HEK293 (cell line): ENCODE measurements at regions not wholly inside any gene's neighbourhood (a gene's known extent, or its start where the extent isn't known, plus 50 kb on each side); places are given as distances from the start of the nearest gene placed in this dataset.

Experiments
- CTCF ChIA-PET: fragments of 350-600 bp; formaldehyde crosslinking; extraction: SDS; loops from one replicate; lab custom pipeline; 2021; ENCODE audit warnings: antibody characterized with exemption; lab: Yijun Ruan, JAX
- POLR2A ChIA-PET: fragments of 300-600 bp; formaldehyde crosslinking; extraction: SDS; loops from one replicate; lab custom pipeline; 2020; ENCODE audit warnings: antibody characterized with exemption, inconsistent platforms; lab: Yijun Ruan, JAX
- H3K27ac ChIP-seq: fragments of 200-500 bp; sonication (Bioruptor generic); 2 replicates; pipeline ENCODE4 v1.5.1; 2014; ENCODE audit warnings: low read depth, low read length, control low read depth, inconsistent platforms; ENCODE audit errors: extremely low read depth
- H3K36me3 ChIP-seq, 2 experiments: fragments of 200-500 bp in 1 of 2; sonication (Bioruptor generic) in 1 of 2; 1 replicate in 1 of 2; 2 replicates in 1 of 2; pipeline ENCODE4 v1.5.1; 2014 to 2017; ENCODE audit warnings: inconsistent platforms in 2 of 2, low read length in 2 of 2; ENCODE audit not compliant: control insufficient read depth in 2 of 2, insufficient read depth in 1 of 2
- H3K4me1 ChIP-seq: fragments of 200-500 bp; sonication (Bioruptor generic); 2 replicates; pipeline ENCODE4 v1.5.1; 2014; ENCODE audit warnings: mild to moderate bottlenecking, low read length, inconsistent platforms; ENCODE audit not compliant: control insufficient read depth, insufficient read depth
- H3K4me3 ChIP-seq: 2 replicates; pipeline ENCODE4 v1.5.1; 2011; ENCODE audit warnings: low read depth, mild to moderate bottlenecking, control low read depth, low read length, moderate library complexity
- H3K9me3 ChIP-seq: fragments of 200-500 bp; sonication (Bioruptor generic); 2 replicates; pipeline ENCODE4 v1.5.1; 2014; ENCODE audit warnings: low read depth, low read length, inconsistent platforms; ENCODE audit not compliant: control insufficient read depth, insufficient read depth
- ELK4 ChIP-seq: IDR thresholded peaks from 2 replicates; pipeline ENCODE4 v1.6.1; 2011; ENCODE audit warnings: mild to moderate bottlenecking, low read depth, low read length, borderline replicate concordance
- KLF1 ChIP-seq: fragments of 450-650 bp; formaldehyde crosslinking; IDR thresholded peaks from 2 replicates; pipeline ENCODE4 v1.5.1; 2016; ENCODE audit warnings: missing biosample characterization, missing genetic modification characterization
- OVOL3 ChIP-seq: fragments of 450-650 bp; formaldehyde crosslinking; IDR thresholded peaks from 2 replicates; pipeline ENCODE4 v1.5.1; 2016; ENCODE audit warnings: missing biosample characterization, missing genetic modification characterization
- PRDM4 ChIP-seq: fragments of 450-650 bp; formaldehyde crosslinking; IDR thresholded peaks from 2 replicates; pipeline ENCODE4 v1.5.1; 2017; ENCODE audit warnings: missing biosample characterization, missing genetic modification characterization
- RBAK ChIP-seq: fragments of 450-650 bp; formaldehyde crosslinking; IDR thresholded peaks from 2 replicates; pipeline ENCODE4 v1.5.1; 2016; ENCODE audit warnings: missing biosample characterization, missing genetic modification characterization
- SP7 ChIP-seq: fragments of 450-650 bp; formaldehyde crosslinking; IDR thresholded peaks from 2 replicates; pipeline ENCODE4 v1.5.1; 2016; ENCODE audit warnings: missing biosample characterization, missing genetic modification characterization
- TRIM28 ChIP-seq: IDR thresholded peaks from 2 replicates; pipeline ENCODE4 v1.6.1; 2011; ENCODE audit warnings: low read length, control low read depth, borderline replicate concordance
- ZBTB1 ChIP-seq: fragments of 450-650 bp; formaldehyde crosslinking; IDR thresholded peaks from 2 replicates; pipeline ENCODE4 v1.5.1; 2016; ENCODE audit warnings: missing biosample characterization, missing genetic modification characterization
- ZBTB11 ChIP-seq: fragments of 450-650 bp; formaldehyde crosslinking; conservative IDR thresholded peaks from 2 replicates; pipeline ENCODE4 v1.5.1; 2016; ENCODE audit warnings: low read depth, missing biosample characterization, missing genetic modification characterization
- ZFP41 ChIP-seq: fragments of 450-650 bp; formaldehyde crosslinking; IDR thresholded peaks from 2 replicates; pipeline ENCODE4 v1.5.1; 2016; ENCODE audit warnings: missing biosample characterization, missing genetic modification characterization, borderline replicate concordance
- ZNF138 ChIP-seq: fragments of 450-650 bp; formaldehyde crosslinking; IDR thresholded peaks from 2 replicates; pipeline ENCODE4 v1.5.1; 2016; ENCODE audit warnings: missing biosample characterization, missing genetic modification characterization, borderline replicate concordance
- ZNF146 ChIP-seq: fragments of 450-650 bp; formaldehyde crosslinking; IDR thresholded peaks from 2 replicates; pipeline ENCODE4 v1.5.1; 2016; ENCODE audit warnings: missing biosample characterization, missing genetic modification characterization
- ZNF155 ChIP-seq: fragments of 450-650 bp; formaldehyde crosslinking; IDR thresholded peaks from 2 replicates; pipeline ENCODE4 v1.5.1; 2016; ENCODE audit warnings: missing biosample characterization, missing genetic modification characterization
- ZNF174 ChIP-seq: fragments of 450-650 bp; formaldehyde crosslinking; IDR thresholded peaks from 2 replicates; pipeline ENCODE4 v1.5.0; 2017; ENCODE audit warnings: missing biosample characterization, mild to moderate bottlenecking, missing genetic modification characterization
- ZNF202 ChIP-seq: fragments of 450-650 bp; formaldehyde crosslinking; IDR thresholded peaks from 2 replicates; pipeline ENCODE4 v1.5.1; 2016; ENCODE audit warnings: missing biosample characterization, missing genetic modification characterization, borderline replicate concordance
- ZNF211 ChIP-seq: fragments of 450-650 bp; formaldehyde crosslinking; IDR thresholded peaks from 2 replicates; pipeline ENCODE4 v1.5.1; 2016; ENCODE audit warnings: low read depth, missing biosample characterization, missing genetic modification characterization
- ZNF239 ChIP-seq: fragments of 450-650 bp; formaldehyde crosslinking; IDR thresholded peaks from 2 replicates; pipeline ENCODE4 v1.5.1; 2016; ENCODE audit warnings: missing biosample characterization, missing genetic modification characterization
- ZNF274 ChIP-seq, 2 experiments: fragments of 200-500 bp in 1 of 2; fragments of 450-650 bp in 1 of 2; sonication (Bioruptor generic) in 1 of 2; formaldehyde crosslinking in 1 of 2; IDR thresholded peaks; 2 replicates each; pipeline versions ENCODE4 v1.5.1 to v1.6.1; 2014 to 2016; ENCODE audit warnings: borderline replicate concordance in 1 of 2, inconsistent platforms in 1 of 2, low read length in 1 of 2, missing biosample characterization in 1 of 2, missing genetic modification characterization in 1 of 2
- ZNF335 ChIP-seq: fragments of 450-650 bp; formaldehyde crosslinking; conservative IDR thresholded peaks from 2 replicates; pipeline ENCODE4 v1.5.1; 2016; ENCODE audit warnings: missing biosample characterization, missing genetic modification characterization
- ZNF514 ChIP-seq: fragments of 450-650 bp; formaldehyde crosslinking; IDR thresholded peaks from 2 replicates; pipeline ENCODE4 v1.5.1; 2016; ENCODE audit warnings: missing biosample characterization, missing genetic modification characterization
- ZNF600 ChIP-seq: fragments of 450-650 bp; formaldehyde crosslinking; IDR thresholded peaks from 2 replicates; pipeline ENCODE4 v1.5.1; 2016; ENCODE audit warnings: missing biosample characterization, missing genetic modification characterization
- ZNF654 ChIP-seq: fragments of 450-650 bp; formaldehyde crosslinking; IDR thresholded peaks from 2 replicates; pipeline ENCODE4 v1.5.1; 2016; ENCODE audit warnings: low read depth, missing biosample characterization, missing genetic modification characterization
- ZNF664 ChIP-seq: fragments of 450-650 bp; formaldehyde crosslinking; IDR thresholded peaks from 2 replicates; pipeline ENCODE4 v1.5.1; 2016; ENCODE audit warnings: missing biosample characterization, missing genetic modification characterization
- ZNF747 ChIP-seq: fragments of 450-650 bp; formaldehyde crosslinking; IDR thresholded peaks from 2 replicates; pipeline ENCODE4 v1.5.1; 2016; ENCODE audit warnings: missing biosample characterization, missing genetic modification characterization
- ZNF76 ChIP-seq: fragments of 450-650 bp; formaldehyde crosslinking; IDR thresholded peaks from 2 replicates; pipeline ENCODE4; 2016; ENCODE audit warnings: low read depth, missing biosample characterization, missing genetic modification characterization, borderline replicate concordance

GRCh38 chr9:18352711-18353110, 121.2 kb upstream of the ADAMTSL1 start (continued):
- TF ChIP-seq ZFP41 (tag by site-specific recombination) (no peak), SP7 (tag by site-specific recombination) (no peak)

- TF ChIP-seq ZNF274 (IDR thresholded peaks at IDR 0.05; ENCODE audit: low read length) (no peak), ZNF274 (tag by site-specific recombination; IDR thresholded peaks at IDR 0.05; ENCODE audit: borderline replicate concordance) (no peak), ZBTB11 (tag by site-specific recombination) (no peak), ZNF202 (tag by site-specific recombination) (no peak), ZNF155 (tag by site-specific recombination) (no peak)
- CTCF ChIA-PET: no interaction called here
- H3K27ac ChIP-seq: no peak overlapping the region
- H3K36me3 ChIP-seq: no peaks in the 10 kb centered on the region
- POLR2A ChIA-PET: no interaction called here
- no peaks in the 10 kb centered on the region for H3K4me1 ChIP-seq
- H3K4me3 ChIP-seq: no peak overlapping the region
- H3K9me3 ChIP-seq: no peaks in the 10 kb centered on the region
Observed at GRCh38 chr9:18353473-18353872, 120.5 kb upstream of the ADAMTSL1 start.

GRCh38 chr9:18357321-18357720, 116.6 kb upstream of the ADAMTSL1 start:
- ChIA-PET POLR2A (no interaction called here), CTCF (interaction anchor here (0.6 to 1.3 kb wide), 5 partner anchors 28 to 1244 kb away, joined by 3 read pairs; no protein-coding TSS in a partner anchor)
- H3K36me3 ChIP-seq: no peaks in the 10 kb centered on the region
- no peak for TF ChIP-seq ZNF600 (tag by site-specific recombination)
- TF ChIP-seq ZNF654 (tag by site-specific recombination): no peak
- TF ChIP-seq PRDM4: no peak
- TF ChIP-seq KLF1 (tag by site-specific recombination): no peak
- TF ChIP-seq ZNF76 (tag by site-specific recombination): no peak
- no peak for TF ChIP-seq ZNF138
- no peak for TF ChIP-seq ZNF174 (tag by site-specific recombination)
- no peak for TF ChIP-seq ZNF239 (tag by site-specific recombination)
- TF ChIP-seq ZNF747 (tag by site-specific recombination): no peak
- TF ChIP-seq OVOL3 (tag by site-specific recombination): no peak
- TF ChIP-seq ELK4: no peak
- no peak for TF ChIP-seq ZNF335
- no peak for TF ChIP-seq ZNF211 (tag by site-specific recombination)
- no peak for TF ChIP-seq RBAK (tag by site-specific recombination)
- TF ChIP-seq ZNF146 (tag by site-specific recombination): no peak
- no peak for TF ChIP-seq ZNF664 (tag by site-specific recombination)
- no peak for TF ChIP-seq ZNF514 (tag by site-specific recombination)
- TF ChIP-seq TRIM28: no peak
- TF ChIP-seq ZBTB1 (tag by site-specific recombination): no peak
- H3K9me3 ChIP-seq: no peaks in the 10 kb centered on the region
- H3K4me1 ChIP-seq: no peaks in the 10 kb centered on the region
- no peak overlapping the region for H3K4me3 ChIP-seq
- H3K27ac ChIP-seq: no peak overlapping the region
